Upper lobe of left lung (tissue), 4 donors: ENCODE measurements at regions not wholly inside any gene's neighbourhood (a gene's known extent, or its start where the extent isn't known, plus 50 kb on each side); places are given as distances from the start of the nearest gene placed in this dataset.

ENCODE experiments used
- EP300 ChIP-seq, 4 donors: sonication (generic); formaldehyde crosslinking; IDR thresholded peaks; one replicate each; pipeline ENCODE4 v1.5.1; 2017; ENCODE audit warnings: antibody characterized with exemption in 4 of 4, control low read depth in 2 of 4
- TF ChIP-seq, protein P1 (sequence below), 6 experiments: fragments of 450-650 bp in 4 of 6; fragments of 200-600 bp in 2 of 6; sonication (generic) in 2 of 6; IDR thresholded peaks; one replicate each; pipeline ENCODE4 v1.5.1; 2016 to 2019; ENCODE audit warnings: antibody characterized with exemption in 6 of 6

DNA sequence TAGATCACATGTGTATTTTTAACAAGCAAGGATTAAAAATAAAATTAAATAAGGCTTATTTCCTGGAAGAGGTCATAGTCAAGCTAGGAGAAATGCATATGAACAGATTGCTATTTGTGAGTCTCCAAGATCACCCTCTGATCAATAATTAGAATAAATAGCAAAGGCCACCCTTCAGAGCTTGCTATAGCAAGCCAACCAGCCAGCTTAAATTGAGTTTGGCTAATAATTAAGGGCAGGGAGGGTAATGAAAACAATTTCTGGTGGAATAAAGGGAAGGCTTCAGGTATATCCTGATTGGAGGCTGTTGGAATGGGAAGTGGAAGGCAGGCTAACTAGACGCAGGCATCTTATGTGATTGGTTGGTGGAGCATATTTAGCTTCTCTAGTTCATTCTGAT lies 403.5 kb downstream of the ARL4A start:
- TF ChIP-seq, protein P1, sequence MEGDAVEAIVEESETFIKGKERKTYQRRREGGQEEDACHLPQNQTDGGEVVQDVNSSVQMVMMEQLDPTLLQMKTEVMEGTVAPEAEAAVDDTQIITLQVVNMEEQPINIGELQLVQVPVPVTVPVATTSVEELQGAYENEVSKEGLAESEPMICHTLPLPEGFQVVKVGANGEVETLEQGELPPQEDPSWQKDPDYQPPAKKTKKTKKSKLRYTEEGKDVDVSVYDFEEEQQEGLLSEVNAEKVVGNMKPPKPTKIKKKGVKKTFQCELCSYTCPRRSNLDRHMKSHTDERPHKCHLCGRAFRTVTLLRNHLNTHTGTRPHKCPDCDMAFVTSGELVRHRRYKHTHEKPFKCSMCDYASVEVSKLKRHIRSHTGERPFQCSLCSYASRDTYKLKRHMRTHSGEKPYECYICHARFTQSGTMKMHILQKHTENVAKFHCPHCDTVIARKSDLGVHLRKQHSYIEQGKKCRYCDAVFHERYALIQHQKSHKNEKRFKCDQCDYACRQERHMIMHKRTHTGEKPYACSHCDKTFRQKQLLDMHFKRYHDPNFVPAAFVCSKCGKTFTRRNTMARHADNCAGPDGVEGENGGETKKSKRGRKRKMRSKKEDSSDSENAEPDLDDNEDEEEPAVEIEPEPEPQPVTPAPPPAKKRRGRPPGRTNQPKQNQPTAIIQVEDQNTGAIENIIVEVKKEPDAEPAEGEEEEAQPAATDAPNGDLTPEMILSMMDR (IDR thresholded peaks at IDR 0.05) = no peak
- TF ChIP-seq EP300 (IDR thresholded peaks at IDR 0.05) = no peak
